IMR-90 (cell line): ENCODE measurements at regions not wholly inside any gene's neighbourhood (a gene's known extent, or its start where the extent isn't known, plus 50 kb on each side); places are given as distances from the start of the nearest gene placed in this dataset.

ENCODE experiments used
- ATAC-seq: fragments of 200-7000 bp; cut with Tn5 transposase; 2 replicates; pipeline ENCODE4 v1.9.1; 2020; ENCODE audit warnings: low read depth, mild to moderate bottlenecking, moderate library complexity
- BruUV-seq: library from RNA; stranded (reverse); fragments of 400-500 nt; replicated peaks from 2 replicates; lab custom pipeline; 2021; lab: Mats Ljungman, UMichigan
- CTCF ChIA-PET: fragments of 300-600 bp; formaldehyde crosslinking; extraction: SDS; loops from one replicate; lab custom pipeline; 2021; ENCODE audit warnings: antibody characterized with exemption; lab: Yijun Ruan, JAX
- POLR2A ChIA-PET: fragments of 300-600 bp; sonication (Branson Sonifier 250); formaldehyde crosslinking; loops from one replicate; lab custom pipeline; 2022; ENCODE audit warnings: antibody characterized with exemption; ENCODE audit not compliant: unreplicated experiment; lab: Charles Lee
- DNase-seq: peaks from one replicate; pipeline ENCODE4 v3.0.0; 2013
- H2AFZ ChIP-seq: replicated peaks from 2 replicates; pipeline ENCODE3; 2013; ENCODE audit warnings: low read length, mild to moderate bottlenecking; ENCODE audit not compliant: poor library complexity
- H2AK5ac ChIP-seq: 2 replicates; pipeline ENCODE4 v1.6.1; 2013; ENCODE audit warnings: low read depth, low read length, inconsistent platforms
- H2AK9ac ChIP-seq: replicated peaks from 2 replicates; pipeline ENCODE3; 2013; ENCODE audit warnings: mild to moderate bottlenecking, low read depth, low read length, moderate library complexity; ENCODE audit not compliant: poor library complexity
- H2BK120ac ChIP-seq: 2 replicates; pipeline ENCODE4 v1.6.1; 2013; ENCODE audit warnings: low read depth, low read length, inconsistent platforms
- H2BK15ac ChIP-seq: 3 replicates; pipeline ENCODE4 v1.6.1; 2013; ENCODE audit warnings: low read depth, low read length, inconsistent platforms
- H2BK20ac ChIP-seq: 2 replicates; pipeline ENCODE4 v1.6.1; 2013; ENCODE audit warnings: low read depth, mild to moderate bottlenecking, inconsistent platforms, low read length, moderate library complexity
- H2BK5ac ChIP-seq: 2 replicates; pipeline ENCODE4 v1.6.1; 2013; ENCODE audit warnings: mild to moderate bottlenecking, low read depth, low read length, inconsistent platforms; ENCODE audit not compliant: poor library complexity, severe bottlenecking
- H3K14ac ChIP-seq: replicated peaks from 2 replicates; pipeline ENCODE4 v1.6.1; 2013; ENCODE audit warnings: low read depth, low read length, inconsistent platforms
- H3K18ac ChIP-seq: 2 replicates; pipeline ENCODE4 v1.6.1; 2013; ENCODE audit warnings: low read depth, low read length, control low read depth
- H3K23ac ChIP-seq: 2 replicates; pipeline ENCODE4 v1.6.1; 2013; ENCODE audit warnings: low read depth, low read length, inconsistent platforms
- H3K27ac ChIP-seq: 2 replicates; pipeline ENCODE4 v1.5.1; 2013; ENCODE audit warnings: mild to moderate bottlenecking, control low read depth, low read length; ENCODE audit not compliant: insufficient read depth
- H3K27me3 ChIP-seq: 2 replicates; pipeline ENCODE4 v1.6.1; 2013; ENCODE audit warnings: low read length; ENCODE audit not compliant: control insufficient read depth, insufficient read depth
- H3K36me3 ChIP-seq: 2 replicates; pipeline ENCODE4 v1.6.1; 2013; ENCODE audit warnings: low read length, mixed read lengths; ENCODE audit not compliant: control insufficient read depth, insufficient read depth
- H3K4ac ChIP-seq: 2 replicates; pipeline ENCODE4 v1.6.1; 2013; ENCODE audit warnings: low read depth, low read length, inconsistent platforms
- H3K4me1 ChIP-seq: 2 replicates; pipeline ENCODE4 v1.6.1; 2013; ENCODE audit warnings: low read length, mixed read lengths; ENCODE audit not compliant: control insufficient read depth, insufficient read depth
- H3K4me2 ChIP-seq: 2 replicates; pipeline ENCODE4 v1.6.1; 2013; ENCODE audit warnings: low read depth, mild to moderate bottlenecking, control low read depth, low read length, moderate library complexity
- H3K4me3 ChIP-seq: 2 replicates; pipeline ENCODE4 v1.5.1; 2013; ENCODE audit warnings: low read depth, mild to moderate bottlenecking, control low read depth, low read length, moderate library complexity; ENCODE audit not compliant: insufficient read depth
- H3K56ac ChIP-seq: 2 replicates; pipeline ENCODE4 v1.6.1; 2013; ENCODE audit warnings: low read length, inconsistent platforms; ENCODE audit not compliant: insufficient read depth; ENCODE audit errors: extremely low read depth
- H3K79me1 ChIP-seq, 2 experiments: 2 replicates each; pipeline ENCODE4 v1.6.1; 2013; ENCODE audit warnings: low read length in 2 of 2, inconsistent platforms in 1 of 2, low read depth in 1 of 2
- H3K9ac ChIP-seq: 2 replicates; pipeline ENCODE4 v1.6.1; 2013; ENCODE audit warnings: low read depth, low read length, control low read depth
- H3K9me1 ChIP-seq: 2 replicates; pipeline ENCODE4 v1.6.1; 2013; ENCODE audit warnings: low read length, inconsistent platforms; ENCODE audit not compliant: insufficient read depth
- H3K9me3 ChIP-seq: 2 replicates; pipeline ENCODE4 v1.6.1; 2013; ENCODE audit warnings: low read length; ENCODE audit not compliant: control insufficient read depth, insufficient read depth
- H4K20me1 ChIP-seq: 2 replicates; pipeline ENCODE4 v1.6.1; 2013; ENCODE audit warnings: low read length, inconsistent platforms; ENCODE audit not compliant: insufficient read depth
- H4K5ac ChIP-seq: 2 replicates; pipeline ENCODE4 v1.6.1; 2013; ENCODE audit warnings: mild to moderate bottlenecking, low read depth, low read length, control low read depth
- H4K8ac ChIP-seq, 2 experiments: 2 replicates each; pipeline ENCODE4 v1.6.1; 2013; ENCODE audit warnings: low read depth in 2 of 2, low read length in 2 of 2, control low read depth in 1 of 2, inconsistent platforms in 1 of 2
- H4K91ac ChIP-seq: 2 replicates; pipeline ENCODE4 v1.6.1; 2013; ENCODE audit warnings: low read depth, low read length, inconsistent platforms; ENCODE audit not compliant: insufficient read depth
- BHLHE40 ChIP-seq: fragments of 150-350 bp; IDR thresholded peaks from 2 replicates; pipeline ENCODE4 v1.6.1; 2016; ENCODE audit warnings: mild to moderate bottlenecking, low read depth, low read length
- CHD1 ChIP-seq: IDR thresholded peaks from 2 replicates; pipeline ENCODE4 v1.6.1; 2012; ENCODE audit warnings: low read depth, low read length, improper control_type of control experiment
- CTCF ChIP-seq: conservative IDR thresholded peaks from 2 replicates; pipeline ENCODE4 v1.5.1; 2012; ENCODE audit warnings: mild to moderate bottlenecking, low read depth, low read length, improper control_type of control experiment
- FOS ChIP-seq: fragments of 150-350 bp; IDR thresholded peaks from 2 replicates; pipeline ENCODE4 v1.6.1; 2016; ENCODE audit warnings: low read depth, low read length
- MXI1 ChIP-seq: IDR thresholded peaks from 2 replicates; pipeline ENCODE4 v1.6.1; 2012; ENCODE audit warnings: low read depth, mild to moderate bottlenecking, low read length, moderate library complexity, borderline replicate concordance
- NFE2L2 ChIP-seq: fragments of 150-350 bp; IDR thresholded peaks from 2 replicates; pipeline ENCODE4 v1.6.1; 2016; ENCODE audit warnings: low read depth, mild to moderate bottlenecking, low read length
- POLR2A ChIP-seq: IDR thresholded peaks from 2 replicates; pipeline ENCODE4 v1.6.1; 2012; ENCODE audit warnings: mild to moderate bottlenecking, low read depth, low read length
- RAD21 ChIP-seq: IDR thresholded peaks from 2 replicates; pipeline ENCODE4 v1.6.1; 2012; ENCODE audit warnings: low read length, improper control_type of control experiment
- RCOR1 ChIP-seq: IDR thresholded peaks from 2 replicates; pipeline ENCODE4 v1.6.1; 2012; ENCODE audit warnings: mild to moderate bottlenecking, low read length, improper control_type of control experiment; ENCODE audit not compliant: insufficient replicate concordance
- RFX5 ChIP-seq: IDR thresholded peaks from 2 replicates; pipeline ENCODE4 v1.8.0; 2012; ENCODE audit warnings: low read depth, mild to moderate bottlenecking, low read length, moderate library complexity
- WGBS, 2 experiments: methylation state at CpG; one replicate each; pipeline versions ENCODE4 v1.1.5 to v1.1.7; 2013; ENCODE audit warnings: missing lambda C conversion rate in 2 of 2; ENCODE audit not compliant: insufficient read length in 1 of 2; ENCODE audit errors: extremely low coverage in 2 of 2; 5-methylcytosine and 5-hydroxymethylcytosine counted together
- dilution Hi-C: fragments of 300-500 bp; cut with HindIII; formaldehyde crosslinking; loops from one replicate; pipeline ENCODE4 v1.14.3; 2018; ENCODE audit warnings: low sequenced_read_pairs; ENCODE audit not compliant: unreplicated experiment
- in situ Hi-C: fragments of 300-500 bp; cut with MboI; formaldehyde crosslinking; loops from 3 replicates; pipeline ENCODE4 v1.14.3; 2019; ENCODE audit warnings: low sequenced_read_pairs, inconsistent platforms, mixed read lengths
- intact Hi-C: fragments of 100-400 bp; cut with micrococcal nuclease; formaldehyde crosslinking; loops from 2 replicates; pipeline ENCODE4 v1.10.0; 2022

- Histone ChIP-seq H4K20me1 (no peaks in the 10 kb centered on the region), H3K79me1 (no peaks in the 10 kb centered on the region), H3K27me3 (peaks cover 54% of the 10 kb centered on the region), H3K18ac (no peak overlapping the region; the same call in 1 of the 2 replicates), H2BK5ac (no peak overlapping the region), H3K9me3 (peaks cover 5% of the 10 kb centered on the region), H3K14ac (no peak overlapping the region), H3K9me1 (peaks cover 7% of the 10 kb centered on the region; the same call in 1 of the 2 replicates), H4K91ac (no peak overlapping the region), H3K4me3 (no peak overlapping the region), H3K36me3 (no peaks in the 10 kb centered on the region), H3K4ac (no peak overlapping the region), H3K27ac (no peak overlapping the region), H3K4me2 (no peak overlapping the region), H2AK5ac (no peak overlapping the region; the same call in 1 of the 2 replicates), H2BK15ac (no peak overlapping the region), H2BK120ac (no peak overlapping the region), H3K56ac (no peak overlapping the region), H4K8ac (no peak overlapping the region), H2AFZ (no peak overlapping the region), H3K9ac (no peak overlapping the region), H2AK9ac (no peak overlapping the region), H3K23ac (0 out of 2 replicates have a peak overlapping the region, but pooled peaks have one; percentile 35), H3K4me1 (no peaks in the 10 kb centered on the region), H4K5ac (no peak overlapping the region), H2BK20ac (no peak overlapping the region)
- WGBS, 2 experiments: 46% methylated on average over 2 of the region's 4 CpGs; no CpG with 5 or more reads in 1 of the 2 experiments
- intact Hi-C loops (no loop called here), in situ Hi-C loops (no loop called here), dilution Hi-C loops (no loop called here)
- TF ChIP-seq BHLHE40 (no peak), POLR2A (no peak), RFX5 (no peak), MXI1 (no peak), RCOR1 (no peak), FOS (no peak), NFE2L2 (no peak), RAD21 (no peak), CHD1 (no peak), CTCF (no peak)
- ChIA-PET POLR2A (no interaction called here), CTCF (no interaction called here)
- BruUV-seq: no TSS peak
- no peak for ATAC-seq
- no peak for DNase-seq
These were observed 436.0 kb downstream of the MIAT start for GRCh38 chr22:27093422-27093821.
